Inflammatory macrophage (primary cell): ENCODE measurements at regions not wholly inside any gene's neighbourhood (a gene's known extent, or its start where the extent isn't known, plus 50 kb on each side); places are given as distances from the start of the nearest gene placed in this dataset.
"Not testable (repeated sequence)": the region's sequence is repeated elsewhere in the genome, so short reads cannot be mapped to it uniquely, and the experiment has no call there.

Source experiments
- DNase-seq, 2 donors: peaks; one replicate each; pipeline ENCODE4 v3.0.0-alpha.2; 2020 to 2022

DNA sequence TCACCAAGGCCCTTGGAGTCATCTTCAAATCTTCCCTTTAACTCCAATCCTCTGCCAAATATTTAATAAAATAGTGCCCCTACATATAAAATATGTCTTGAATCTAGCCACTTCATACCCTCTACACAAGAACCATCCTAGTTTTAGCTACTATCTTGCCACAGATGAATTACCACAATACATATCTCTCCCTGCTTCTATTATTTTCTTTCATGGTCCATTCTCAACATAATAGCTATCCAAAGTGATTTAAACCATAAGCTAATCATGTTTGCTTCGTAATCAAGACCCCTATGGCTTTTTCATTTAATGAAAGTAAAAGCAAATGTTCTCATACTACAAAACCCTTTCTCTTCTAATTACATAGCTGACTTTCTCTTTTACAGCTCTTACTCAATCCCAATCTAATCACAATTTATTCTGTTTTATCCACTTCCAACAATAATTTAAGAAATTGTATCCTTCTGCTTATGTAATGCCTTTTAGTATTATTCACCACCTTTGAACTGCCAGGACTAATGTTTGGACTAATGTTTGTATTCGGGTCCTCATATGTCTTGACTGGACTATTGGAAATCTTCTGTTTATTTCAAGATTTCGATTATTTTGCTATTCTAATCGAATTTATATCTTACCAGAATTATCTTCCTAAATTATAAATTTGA is 412.0 kb downstream of the SLITRK1 start:
- DNase-seq: no peak

DNA sequence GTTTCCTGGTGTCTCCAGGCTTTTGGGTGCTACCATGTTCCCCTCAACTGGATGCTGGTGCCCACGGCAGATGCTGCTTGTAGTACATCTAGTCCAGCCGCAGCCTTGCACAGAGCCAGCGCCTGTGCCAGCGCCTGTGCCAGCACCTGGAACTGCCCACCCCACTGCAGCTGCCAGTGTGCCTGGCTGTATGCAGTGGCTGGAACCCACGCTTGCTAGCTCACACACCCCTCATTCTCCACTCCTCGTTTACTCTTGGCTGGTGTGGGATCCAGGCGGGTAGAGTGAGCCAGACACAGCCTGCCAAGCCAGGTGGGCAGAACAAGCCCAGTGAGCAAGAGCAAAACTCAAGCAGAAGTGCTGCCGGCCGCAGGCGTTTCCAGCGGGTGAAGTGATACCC is 428.6 kb downstream of the SLITRK1 start:
- DNase-seq: no peak

DNA sequence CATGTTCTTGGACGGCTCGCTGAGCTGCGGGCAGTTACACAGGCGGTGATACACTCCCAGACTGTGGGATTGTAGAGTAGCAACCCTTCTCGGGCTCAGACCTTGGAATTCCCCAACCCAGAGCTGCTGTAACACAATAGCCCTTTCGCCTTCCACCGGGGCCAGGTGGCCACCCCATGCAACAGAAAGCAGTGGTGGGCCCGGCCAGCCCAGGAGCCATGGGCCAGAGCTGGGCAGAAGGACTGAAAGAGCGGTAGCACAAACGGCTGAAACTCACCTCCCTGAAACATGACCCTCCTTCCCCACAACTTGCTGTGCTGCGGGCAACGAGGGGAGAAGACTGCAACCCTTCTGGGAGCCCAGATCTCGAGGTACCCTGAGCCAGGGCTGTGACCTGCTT is 429.0 kb downstream of the SLITRK1 start:
- no peak for DNase-seq

DNA sequence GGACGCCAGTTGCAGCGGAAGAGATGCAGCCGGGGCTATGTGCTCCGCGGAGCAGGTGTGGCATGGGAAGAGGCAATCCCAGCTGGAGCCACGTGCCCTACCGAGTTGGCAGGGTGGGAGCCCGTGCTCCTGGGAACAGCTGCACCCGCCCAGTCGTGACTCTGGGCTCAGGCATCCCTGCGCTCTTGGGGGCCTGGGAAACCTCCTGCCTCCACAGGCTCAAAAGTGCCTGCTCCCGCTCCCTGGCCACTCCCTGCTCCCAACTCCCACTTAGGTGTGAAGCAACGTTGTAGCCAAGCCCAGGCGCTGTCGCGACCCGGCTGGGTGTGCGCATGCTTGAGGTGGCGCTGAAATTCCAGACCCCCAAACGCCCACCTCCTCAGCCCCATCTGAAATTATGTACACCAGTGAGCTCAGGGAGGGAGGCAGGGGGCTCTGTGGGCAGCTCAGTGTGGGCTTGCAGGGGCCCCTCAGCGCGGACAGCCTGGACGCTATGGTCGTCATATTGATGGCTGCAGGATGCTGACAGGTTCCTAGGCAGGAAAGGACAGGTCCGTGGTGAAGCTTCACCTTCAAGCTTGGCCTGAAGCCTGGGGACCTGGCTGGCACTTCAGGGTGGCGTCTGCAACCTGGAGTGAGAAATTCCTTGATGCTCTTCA is 429.9 kb downstream of the SLITRK1 start:
- DNase-seq: no peak

DNA sequence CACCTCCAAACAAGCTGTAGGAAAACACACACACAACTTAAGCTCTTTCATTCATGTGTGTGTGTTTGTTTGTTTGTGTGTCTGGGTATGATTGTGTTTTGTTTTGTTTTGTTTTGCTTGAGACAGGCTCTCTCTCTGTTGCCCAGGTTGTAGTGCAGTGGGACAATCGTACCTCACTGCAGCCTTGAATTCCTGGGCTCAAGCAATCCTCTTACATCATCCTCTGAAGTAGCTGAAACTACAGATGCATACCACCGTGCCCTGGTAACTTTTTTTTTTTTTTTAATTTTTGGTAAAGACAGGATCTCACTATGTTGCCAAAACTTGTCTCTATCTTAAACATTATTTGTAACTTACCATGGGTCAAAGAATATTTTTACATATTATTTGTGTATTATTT is 431.7 kb downstream of the SLITRK1 start:
- DNase-seq: no peak

DNA sequence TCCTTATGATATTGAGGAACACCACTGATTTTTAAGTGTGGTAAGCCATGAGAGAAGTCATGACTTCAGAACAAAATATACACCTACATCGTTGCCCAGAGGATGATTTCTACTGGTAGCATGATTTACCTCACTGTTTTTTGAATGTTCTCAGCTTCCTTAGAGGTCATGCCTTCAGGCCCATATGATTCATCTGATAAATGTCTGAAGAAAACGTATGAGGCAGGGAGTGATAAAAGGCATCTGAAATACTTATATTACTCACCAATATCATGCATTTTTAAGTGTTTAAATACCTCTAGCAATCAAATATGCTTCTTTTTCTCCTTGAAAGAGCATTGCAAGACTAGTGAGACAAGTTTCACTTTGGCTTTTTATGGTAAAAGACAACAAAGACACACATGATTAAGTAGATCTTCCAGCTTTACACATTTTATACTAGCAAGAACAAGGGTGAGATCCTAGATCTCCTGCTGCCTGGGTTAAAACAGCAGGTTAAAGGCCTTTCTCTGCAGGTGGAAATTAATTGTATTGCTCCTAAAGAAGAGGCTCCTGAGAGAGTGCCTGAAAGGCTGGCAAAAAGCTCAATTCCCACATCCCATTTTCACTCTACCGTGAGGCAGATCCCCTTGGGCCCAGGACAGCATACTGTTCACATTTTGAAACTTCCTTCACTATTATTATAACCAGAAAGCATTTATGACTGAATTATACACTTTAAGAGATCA is 432.4 kb downstream of the SLITRK1 start:
- no peak for DNase-seq

DNA sequence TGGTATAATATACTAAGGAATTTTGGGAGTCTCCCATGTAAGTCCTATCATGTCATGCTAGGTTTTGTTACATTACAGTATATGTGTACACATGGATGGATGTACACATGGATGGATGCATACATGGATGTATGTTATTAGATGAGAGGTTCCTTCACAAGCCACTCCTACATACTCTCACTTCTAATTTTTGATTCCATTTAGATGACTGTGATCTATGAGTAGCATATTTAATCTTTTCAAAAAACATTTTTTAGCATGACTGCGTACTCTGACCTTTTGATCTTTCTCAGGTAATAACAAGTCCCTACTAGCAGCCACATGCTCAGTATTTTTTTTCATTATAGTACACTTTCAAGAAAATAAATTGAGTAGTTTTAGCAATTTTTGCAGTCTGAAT is 441.8 kb downstream of the SLITRK1 start:
- no peak for DNase-seq

DNA sequence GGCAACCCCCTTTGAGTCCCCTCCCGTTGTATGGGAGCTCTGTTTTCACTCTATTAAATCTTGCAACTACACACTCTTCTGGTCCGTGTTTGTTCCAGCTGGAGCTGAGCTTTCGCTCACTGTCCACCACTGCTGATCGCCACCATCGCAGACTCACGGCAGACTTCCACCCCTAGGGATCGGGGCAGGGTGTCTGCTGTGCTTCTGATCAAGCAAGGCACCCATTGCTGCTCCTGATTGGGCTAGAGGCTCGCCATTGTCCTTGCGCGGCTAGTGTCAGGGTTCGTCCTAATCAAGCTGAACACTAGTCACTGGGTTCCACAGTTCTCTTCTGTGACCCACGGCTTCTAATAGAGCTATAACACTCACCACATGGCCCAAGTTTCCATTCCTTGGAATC is 442.8 kb downstream of the SLITRK1 start:
- DNase-seq: not testable (repeated sequence)

DNA sequence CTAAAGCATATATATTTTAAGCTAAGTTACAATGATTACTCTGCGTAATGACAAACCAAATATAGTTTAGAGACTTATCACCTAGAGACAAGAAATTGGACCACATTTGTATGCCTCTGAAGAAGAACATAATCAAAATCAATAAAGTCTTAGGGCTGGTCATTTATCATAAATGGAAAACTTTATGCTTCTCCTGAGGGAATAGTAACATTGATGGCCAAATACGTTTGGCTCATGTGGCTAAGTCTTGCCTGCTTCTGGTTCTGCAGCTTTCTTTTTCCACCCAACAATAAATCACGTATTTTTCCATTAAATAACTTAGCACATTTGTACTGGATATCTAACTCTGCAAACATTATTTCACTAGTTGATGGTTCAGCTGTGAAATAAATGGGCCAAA is 458.4 kb downstream of the SLITRK1 start:
- DNase-seq: no peak

DNA sequence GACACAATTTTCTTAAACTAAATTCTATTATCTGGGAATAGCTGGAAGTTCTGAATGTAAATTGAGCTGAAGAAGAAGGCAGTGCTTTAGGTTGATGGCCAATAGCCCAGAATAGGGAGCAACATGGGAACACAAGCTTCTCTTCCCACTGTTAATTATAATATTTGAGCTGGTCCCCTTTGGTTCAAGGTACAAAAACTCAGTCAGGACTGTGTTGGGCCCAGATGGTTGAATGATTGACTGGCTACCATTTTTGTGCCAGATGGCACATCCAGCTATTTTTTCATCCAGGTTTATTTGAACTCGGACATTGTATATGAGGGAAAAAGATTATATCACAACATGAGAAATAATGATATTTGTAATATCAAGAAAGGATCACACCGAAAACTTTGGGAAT is 458.9 kb downstream of the SLITRK1 start:
- no peak for DNase-seq

DNA sequence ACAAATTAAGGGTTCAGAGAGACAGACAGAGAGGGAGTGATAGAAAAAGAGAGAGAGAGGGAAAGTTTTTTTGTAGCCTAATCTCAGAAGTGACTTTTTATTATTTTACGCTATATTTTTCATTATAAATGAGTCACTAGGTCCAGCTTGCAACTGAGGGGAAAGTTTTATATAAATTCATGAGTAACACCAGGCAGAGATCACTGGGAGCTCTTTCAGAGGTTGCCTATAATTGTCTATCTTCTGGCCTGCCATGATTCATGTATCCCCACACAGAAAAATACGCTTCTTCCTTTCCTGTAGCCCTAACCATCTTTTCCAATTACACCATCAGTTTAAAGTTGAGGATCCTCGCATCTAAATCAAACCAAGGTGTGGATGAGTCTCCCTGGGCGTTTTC is 467.9 kb downstream of the SLITRK1 start:
- no peak for DNase-seq

DNA sequence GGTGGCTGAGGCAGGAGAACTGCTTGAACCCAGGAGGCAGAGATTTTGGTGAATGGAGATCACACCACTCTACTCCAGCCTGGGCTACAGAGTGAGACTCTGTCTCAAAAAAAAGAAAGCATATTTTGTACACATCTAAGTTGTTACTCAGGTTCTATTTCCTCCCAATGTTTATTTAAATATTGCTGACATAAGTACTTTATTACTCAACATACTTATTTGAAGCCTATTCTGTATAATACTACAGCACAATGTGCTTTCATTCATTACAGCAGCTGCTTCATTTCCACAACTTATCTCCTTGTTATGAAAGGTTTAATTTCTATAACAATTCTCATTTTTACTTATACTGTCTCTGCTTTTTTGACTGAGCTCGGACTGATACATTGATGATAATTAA is 495.7 kb downstream of the SLITRK1 start:
- no peak for DNase-seq

DNA sequence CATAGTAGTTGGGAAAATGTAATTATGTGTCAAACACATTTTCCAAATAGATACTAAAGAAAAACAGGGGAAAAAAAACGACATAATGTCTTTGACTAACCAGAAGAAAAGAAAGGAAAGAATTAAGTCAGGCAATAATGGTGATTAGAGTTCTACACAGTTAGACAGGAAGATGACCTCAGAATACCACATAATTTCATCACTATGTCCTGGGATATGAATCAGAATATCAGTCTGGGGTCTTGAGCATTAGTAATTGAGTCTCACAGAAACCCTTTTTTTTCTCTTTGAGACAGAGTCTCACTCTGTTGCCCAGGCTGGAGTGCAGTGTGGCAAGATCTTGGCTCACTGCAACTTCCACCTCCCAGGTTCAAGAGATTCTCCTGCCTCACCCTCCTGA is 503.4 kb downstream of the SLITRK1 start:
- DNase-seq: no peak

DNA sequence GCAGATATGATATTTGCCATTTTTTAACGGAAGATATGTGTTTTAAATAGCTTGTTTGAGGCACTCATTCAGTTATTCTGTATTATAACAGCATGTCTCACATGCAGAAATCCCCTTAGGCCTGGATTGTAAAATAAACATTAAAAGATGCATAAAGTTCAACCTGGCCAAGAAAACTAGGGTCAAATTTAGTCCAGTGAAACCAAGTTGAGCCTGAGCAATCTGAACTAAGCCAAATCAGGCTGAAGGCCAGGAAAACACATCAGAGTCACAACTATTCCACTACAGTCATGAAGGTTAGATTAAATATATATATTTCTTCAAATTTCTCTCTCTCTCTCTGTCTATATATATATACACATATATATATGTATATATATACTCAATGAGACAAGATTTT is 504.8 kb downstream of the SLITRK1 start:
- DNase-seq: no peak

DNA sequence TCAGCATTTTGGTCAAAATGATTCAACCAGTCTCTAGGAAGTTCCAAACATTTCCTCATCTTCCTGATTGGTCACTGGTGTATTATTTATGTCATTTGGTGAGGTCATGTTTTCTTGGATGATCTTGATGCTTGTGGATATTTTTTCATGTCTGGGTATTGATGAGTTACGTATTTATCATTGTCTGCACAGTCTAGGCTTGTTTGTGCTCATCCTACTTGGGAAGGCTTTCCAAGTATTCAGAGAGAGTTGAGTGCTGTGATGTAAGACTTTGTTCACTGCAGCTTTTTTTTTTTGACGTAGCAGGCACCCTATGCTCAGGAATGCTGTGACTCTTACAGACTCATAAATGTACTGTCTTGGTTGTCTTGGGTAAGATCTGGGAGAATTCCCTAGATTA is 509.5 kb downstream of the SLITRK1 start:
- no peak for DNase-seq

DNA sequence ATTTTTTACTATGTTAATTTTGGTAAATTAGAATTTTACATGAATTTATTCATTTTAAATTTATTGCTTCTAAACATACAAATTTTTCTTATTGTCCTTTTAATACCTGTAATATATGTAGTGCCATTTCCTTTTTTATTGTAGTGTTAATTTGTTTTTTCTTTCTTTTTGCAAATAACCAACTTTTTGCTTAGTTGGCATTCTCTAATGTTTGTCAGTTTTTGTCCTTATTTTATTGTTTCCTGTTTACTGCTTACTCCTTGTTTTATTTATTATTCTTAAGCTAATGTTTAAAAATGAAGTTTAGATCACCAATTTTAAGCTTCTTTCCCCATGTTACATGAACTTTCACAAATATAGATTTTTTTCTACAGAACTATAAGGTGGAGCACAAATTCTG is 516.6 kb downstream of the SLITRK1 start:
- no peak for DNase-seq

DNA sequence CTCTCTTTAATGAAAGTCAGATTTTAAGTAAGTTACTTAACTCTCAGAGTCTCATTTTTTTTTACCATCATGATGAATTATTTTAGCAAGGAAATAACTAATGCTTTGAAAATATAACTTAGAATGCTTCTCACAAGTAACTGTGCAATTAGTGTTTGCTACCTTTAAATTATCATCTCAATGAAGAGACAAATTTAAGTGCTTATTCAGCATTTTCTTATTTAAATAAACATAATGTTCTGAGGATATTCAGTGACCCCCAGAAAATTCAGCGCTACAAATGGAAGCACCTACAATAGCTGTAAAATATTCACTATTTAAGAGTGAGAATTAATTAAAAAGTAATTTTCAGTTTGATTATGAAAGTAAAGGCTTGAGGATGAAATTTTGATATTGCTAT is 527.2 kb downstream of the SLITRK1 start:
- no peak for DNase-seq

DNA sequence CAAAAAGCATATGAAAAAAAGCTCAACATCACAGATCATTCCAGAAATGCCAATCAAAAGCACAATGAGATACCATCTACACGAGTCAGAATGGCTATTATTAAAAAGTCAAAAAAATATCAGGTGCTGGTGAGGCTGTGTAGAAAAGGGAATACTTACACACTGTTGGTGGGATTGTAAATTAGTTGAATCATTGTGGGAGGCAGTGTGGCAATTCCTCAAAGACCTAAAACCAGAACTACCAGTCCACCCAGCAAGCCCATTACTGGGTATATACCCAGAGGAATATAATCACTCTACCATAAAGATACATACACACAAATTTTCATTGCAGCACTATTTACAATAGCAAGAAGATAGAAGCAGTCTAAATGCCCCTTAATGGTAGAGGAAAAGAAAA is 529.9 kb downstream of the SLITRK1 start:
- DNase-seq: no peak

DNA sequence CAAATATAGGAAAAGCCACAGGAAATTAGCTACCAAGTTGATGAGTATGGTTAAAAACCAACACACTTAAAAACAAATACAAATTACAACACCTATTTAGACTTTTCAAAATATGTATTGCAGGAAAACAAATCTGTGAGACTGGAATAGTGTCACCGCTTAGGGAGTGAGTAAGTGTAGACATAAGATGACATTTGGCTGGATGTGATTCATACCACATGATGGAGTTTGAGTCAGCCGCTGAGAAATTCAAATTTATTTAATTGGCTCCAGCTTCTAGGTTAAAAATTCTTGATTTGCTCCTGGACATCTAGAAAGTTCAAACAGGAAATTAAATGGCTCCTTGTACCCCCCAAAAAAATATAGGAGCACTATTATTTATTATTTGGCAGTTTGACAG is 531.7 kb downstream of the SLITRK1 start:
- no peak for DNase-seq

DNA sequence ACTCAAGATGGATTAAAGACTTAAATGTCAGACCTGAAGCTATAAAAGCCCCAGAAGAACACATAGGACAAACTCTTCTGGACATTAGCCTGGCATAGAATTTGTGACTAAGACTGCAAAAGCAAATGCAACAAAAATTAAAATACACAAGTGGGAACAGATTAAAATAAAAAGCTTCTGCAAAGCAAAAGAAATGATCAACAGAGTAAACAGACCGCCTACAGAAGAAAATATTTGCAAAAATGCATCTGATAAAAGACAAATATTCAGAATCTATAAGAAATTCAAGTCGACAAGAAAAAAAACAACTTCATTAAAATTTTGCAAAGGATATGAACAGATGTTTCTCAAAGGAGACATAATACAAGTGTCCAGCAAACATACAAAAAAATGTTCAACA is 537.8 kb downstream of the SLITRK1 start:
- DNase-seq: no peak

DNA sequence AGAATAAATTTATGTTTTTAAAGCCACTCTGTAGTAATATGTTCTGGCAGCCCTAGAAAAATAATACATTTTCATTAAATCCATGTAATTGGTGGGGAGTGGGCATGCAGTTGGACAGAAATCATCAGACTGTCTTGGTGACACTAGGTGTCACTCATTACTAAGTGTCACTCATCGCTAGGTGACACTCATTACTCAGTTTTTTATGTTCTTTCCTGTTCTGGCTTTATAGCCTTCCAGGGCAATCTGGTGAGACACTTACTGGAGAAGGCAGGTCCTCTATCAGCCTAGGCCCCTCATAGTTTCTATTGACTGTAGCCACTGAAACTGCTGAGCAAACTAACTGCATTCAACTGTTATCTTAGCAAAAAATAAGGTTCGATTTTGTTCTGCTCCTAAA is 542.1 kb downstream of the SLITRK1 start:
- no peak for DNase-seq

DNA sequence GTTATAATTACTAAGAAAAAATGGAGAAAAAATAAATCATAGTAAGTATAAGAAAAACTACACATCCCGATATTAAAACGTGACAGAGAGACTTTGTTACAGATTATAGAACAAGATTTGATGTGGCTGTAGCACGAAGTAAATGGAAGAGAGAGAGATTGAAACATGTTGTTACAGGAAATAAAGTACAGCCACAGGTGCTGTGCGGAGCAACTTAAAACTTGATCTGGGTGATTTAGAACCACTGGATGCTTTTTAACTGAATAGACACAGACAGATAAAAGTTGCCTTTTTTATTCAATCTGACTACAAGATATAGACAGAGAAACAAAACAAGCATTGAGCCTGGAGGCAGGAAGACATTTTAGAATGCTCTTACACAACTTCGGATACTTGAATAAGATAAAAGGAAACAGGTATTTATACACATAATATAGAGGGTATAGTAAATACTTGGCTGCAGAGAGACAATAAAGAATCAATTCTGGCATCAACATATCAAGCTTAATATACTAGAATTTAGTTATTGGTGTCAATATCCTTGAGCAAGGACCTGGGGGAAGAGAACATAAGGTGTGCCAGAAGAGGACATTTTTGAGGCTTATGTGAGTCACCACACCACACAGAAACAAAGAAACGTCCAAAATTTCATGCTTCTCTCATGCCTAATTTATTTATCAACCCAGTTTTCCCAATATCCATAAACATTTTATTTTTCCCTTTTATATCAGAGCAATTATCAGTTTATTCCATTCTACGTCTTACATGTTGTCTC is 548.5 kb downstream of the SLITRK1 start:
- DNase-seq: no peak

DNA sequence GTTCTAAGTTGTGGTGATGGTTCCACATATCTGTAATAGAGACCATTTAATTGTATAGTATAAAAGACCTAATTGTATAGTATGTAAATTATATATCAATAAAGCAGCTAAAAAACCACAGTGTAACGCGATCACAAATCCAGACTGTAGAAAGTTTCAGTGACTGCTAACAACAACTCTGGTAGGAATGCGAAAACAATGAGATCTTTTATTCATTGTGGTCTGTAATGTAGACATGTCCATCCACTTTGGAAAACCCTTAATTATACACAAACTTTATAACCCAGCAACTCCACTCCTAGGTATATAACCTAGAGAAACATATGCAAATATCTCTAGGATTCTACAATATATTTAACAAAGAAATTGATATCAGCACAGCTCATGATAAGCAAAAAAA is 549.5 kb downstream of the SLITRK1 start:
- DNase-seq: no peak
